ENCODE measurements at regions not wholly inside any gene's neighbourhood (a gene's known extent, or its start where the extent isn't known, plus 50 kb on each side); places are given as distances from the start of the nearest gene placed in this dataset.

GRCh38 chr13:105506463-105506862, 1029.0 kb downstream of the EFNB2 start:
- no peak overlapping the region for H3K4me2 ChIP-seq (ENCODE audit: low read depth, low read length)
- H4K91ac ChIP-seq (ENCODE audit: insufficient read depth, low read depth, low read length) = no peak overlapping the region
- H3K23ac ChIP-seq (ENCODE audit: low read depth, low read length) = no peak overlapping the region
- H3K36me3 ChIP-seq (ENCODE audit: control insufficient read depth, insufficient read depth, low read length) = no peaks in the 10 kb centered on the region
- no peak overlapping the region for H2AK9ac ChIP-seq (replicated peaks; ENCODE audit: low read depth, low read length, poor library complexity)
- H3K4me3 ChIP-seq (ENCODE audit: insufficient read depth, low read depth, low read length) = no peak overlapping the region
- H3K9me3 ChIP-seq (ENCODE audit: control insufficient read depth, insufficient read depth, low read length) = no peaks in the 10 kb centered on the region
- no peaks in the 10 kb centered on the region for H3K4me1 ChIP-seq (ENCODE audit: control insufficient read depth, insufficient read depth, low read length)
- H3K14ac ChIP-seq (replicated peaks; ENCODE audit: low read depth, low read length) = no peak overlapping the region
- no peak overlapping the region for H2AK5ac ChIP-seq (ENCODE audit: low read depth, low read length)
- H3K18ac ChIP-seq (ENCODE audit: low read depth, low read length) = no peak overlapping the region
- no peak overlapping the region for H2BK20ac ChIP-seq (ENCODE audit: low read depth, low read length)
- H3K9me1 ChIP-seq (ENCODE audit: insufficient read depth, low read length) = no peaks in the 10 kb centered on the region
- no peak overlapping the region for H2AFZ ChIP-seq (replicated peaks; ENCODE audit: low read length, poor library complexity)
- H3K27me3 ChIP-seq (ENCODE audit: control insufficient read depth, insufficient read depth, low read length) = no peaks in the 10 kb centered on the region
- no peak overlapping the region for H4K8ac ChIP-seq (ENCODE audit: low read depth in 2 of 2, low read length in 2 of 2)
- H3K27ac ChIP-seq (ENCODE audit: insufficient read depth, low read length) = no peak overlapping the region
- TF ChIP-seq CTCF (conservative IDR thresholded peaks at IDR 0.05; ENCODE audit: low read depth, low read length) (no peak), ELK1 (IDR thresholded peaks at IDR 0.05; ENCODE audit: borderline replicate concordance, low read depth, low read length) (no peak), MXI1 (IDR thresholded peaks at IDR 0.05; ENCODE audit: borderline replicate concordance, low read depth, low read length) (no peak), RCOR1 (IDR thresholded peaks at IDR 0.05; ENCODE audit: insufficient replicate concordance, low read length) (no peak), SMC3 (IDR thresholded peaks at IDR 0.05; ENCODE audit: low read depth, low read length) (no peak), MAFK (IDR thresholded peaks at IDR 0.05; ENCODE audit: low read depth, low read length) (no peak), RFX5 (IDR thresholded peaks at IDR 0.05; ENCODE audit: low read depth, low read length) (no peak), USF2 (IDR thresholded peaks at IDR 0.05; ENCODE audit: low read depth, low read length) (no peak), NFE2L2 (IDR thresholded peaks at IDR 0.05; ENCODE audit: low read depth, low read length) (no peak), CHD1 (IDR thresholded peaks at IDR 0.05; ENCODE audit: low read depth, low read length) (no peak)
- CTCF ChIA-PET = no interaction called here
- DNase-seq = no peak
- H2BK15ac ChIP-seq (ENCODE audit: low read depth, low read length) = no peak overlapping the region
- dilution Hi-C loops (cut with HindIII; ENCODE audit: low sequenced_read_pairs, unreplicated experiment) = no loop called here
- no peak overlapping the region for H3K9ac ChIP-seq (ENCODE audit: low read depth, low read length)
- intact Hi-C loops (cut with micrococcal nuclease) = no loop called here
- H3K79me1 ChIP-seq (ENCODE audit: low read depth in 1 of 2, low read length in 2 of 2) = no peaks in the 10 kb centered on the region
- H4K20me1 ChIP-seq (ENCODE audit: insufficient read depth, low read length) = no peaks in the 10 kb centered on the region
- no peak overlapping the region for H2BK5ac ChIP-seq (ENCODE audit: low read depth, low read length, poor library complexity, severe bottlenecking)
- no peak overlapping the region for H3K4ac ChIP-seq (ENCODE audit: low read depth, low read length)
- POLR2A ChIA-PET (ENCODE audit: unreplicated experiment) = no interaction called here
- WGBS, 2 experiments (ENCODE audit: extremely low coverage in 2 of 2, insufficient read length in 1 of 2) = 83% methylated on average over 1 of the region's 9 CpGs; no CpG with 5 or more reads in 1 of the 2 experiments
- H2BK120ac ChIP-seq (ENCODE audit: low read depth, low read length) = no peak overlapping the region
- no TSS peak for BruUV-seq (replicated peaks)
- H4K5ac ChIP-seq (ENCODE audit: low read depth, low read length) = no peak overlapping the region
- in situ Hi-C loops (cut with MboI; ENCODE audit: low sequenced_read_pairs) = no loop called here
- no peak overlapping the region for H3K56ac ChIP-seq (ENCODE audit: extremely low read depth, insufficient read depth, low read length)
- ATAC-seq (ENCODE audit: low read depth) = no peak

Data from IMR-90 (cell line).